H1 (cell line): ENCODE measurements at regions not wholly inside any gene's neighbourhood (a gene's known extent, or its start where the extent isn't known, plus 50 kb on each side); places are given as distances from the start of the nearest gene placed in this dataset.

Experiments used
- CTCF ChIA-PET: fragments of 300-600 bp; sonication (Branson Sonifier 250); formaldehyde crosslinking; loops from one replicate; lab custom pipeline; 2021; ENCODE audit not compliant: partially characterized antibody; lab: Charles Lee
- POLR2A ChIA-PET: fragments of 300-600 bp; sonication (Branson Sonifier 250); formaldehyde crosslinking; loops from one replicate; lab custom pipeline; 2021; ENCODE audit warnings: inconsistent platforms; ENCODE audit not compliant: partially characterized antibody; lab: Charles Lee
- DNase-seq, 2 experiments: peaks; one replicate each; pipeline versions ENCODE4 v3.0.0 to v3.0.0-alpha.2; 2010 to 2022; ENCODE audit warnings: low spot score in 2 of 2, low read depth in 1 of 2, mixed read lengths in 1 of 2
- FAIRE-seq: peaks from 2 replicates; lab custom pipeline; 2011; peaks lifted over from hg19 to GRCh38; lab: Jason Lieb, UNC
- H2AFZ ChIP-seq: 2 replicates; pipeline ENCODE4 v1.8.1; 2012; ENCODE audit warnings: low read length, inconsistent platforms
- H2AK5ac ChIP-seq: 2 replicates; pipeline ENCODE4 v1.6.1; 2013; ENCODE audit warnings: low read depth, low read length
- H2BK120ac ChIP-seq: replicated peaks from 2 replicates; pipeline ENCODE3; 2013; ENCODE audit warnings: low read depth, low read length, inconsistent platforms
- H2BK12ac ChIP-seq: 2 replicates; pipeline ENCODE4 v1.6.1; 2013; ENCODE audit warnings: low read depth, low read length
- H2BK15ac ChIP-seq: 2 replicates; pipeline ENCODE4 v1.6.1; 2013; ENCODE audit warnings: low read length
- H2BK20ac ChIP-seq: 2 replicates; pipeline ENCODE4 v1.6.1; 2013; ENCODE audit warnings: low read length
- H2BK5ac ChIP-seq: 2 replicates; pipeline ENCODE4 v1.6.1; 2013; ENCODE audit warnings: low read depth, low read length
- H3K14ac ChIP-seq: 2 replicates; pipeline ENCODE4 v1.6.1; 2013; ENCODE audit warnings: inconsistent platforms; ENCODE audit not compliant: insufficient read length
- H3K18ac ChIP-seq: 2 replicates; pipeline ENCODE4 v1.6.1; 2013; ENCODE audit warnings: low read length; ENCODE audit errors: extremely low read depth
- H3K23ac ChIP-seq: 2 replicates; pipeline ENCODE4 v1.6.1; 2013; ENCODE audit warnings: inconsistent platforms; ENCODE audit not compliant: insufficient read length
- H3K23me2 ChIP-seq: 2 replicates; pipeline ENCODE4 v1.6.1; 2013; ENCODE audit warnings: low read depth, low read length
- H3K27ac ChIP-seq: 2 replicates; pipeline ENCODE4 v1.6.1; 2011; ENCODE audit warnings: low read depth, low read length, inconsistent platforms
- H3K27me3 ChIP-seq, 4 experiments: replicated peaks in 1 of 4; 1 replicate in 1 of 4; 2 replicates in 3 of 4; pipeline versions ENCODE4 v1.6.1 to v1.8.1; 2011 to 2013; ENCODE audit warnings: low read length in 3 of 4, mild to moderate bottlenecking in 3 of 4, inconsistent platforms in 2 of 4, mixed read lengths in 2 of 4, moderate library complexity in 1 of 4; ENCODE audit not compliant: control insufficient read depth in 3 of 4, insufficient read depth in 3 of 4; ENCODE audit errors: extremely low read depth in 1 of 4
- H3K36me3 ChIP-seq, 4 experiments: 2 replicates each; pipeline versions ENCODE4 v1.6.1 to v1.8.1; 2011 to 2013; ENCODE audit warnings: mild to moderate bottlenecking in 4 of 4, low read length in 3 of 4, moderate library complexity in 2 of 4, control low read depth in 1 of 4, inconsistent platforms in 1 of 4; ENCODE audit not compliant: insufficient read depth in 4 of 4, control insufficient read depth in 2 of 4
- H3K4ac ChIP-seq: replicated peaks from 2 replicates; pipeline ENCODE3; 2013; ENCODE audit warnings: low read length, low read depth, mixed read lengths, inconsistent platforms; ENCODE audit not compliant: insufficient read length
- H3K4me1 ChIP-seq, 4 experiments: replicated peaks in 1 of 4; 1 replicate in 1 of 4; 2 replicates in 3 of 4; pipeline versions ENCODE4 v1.6.1 to v1.8.1; 2011 to 2013; ENCODE audit warnings: low read length in 3 of 4, inconsistent platforms in 2 of 4, mixed read lengths in 1 of 4; ENCODE audit not compliant: insufficient read depth in 4 of 4, control insufficient read depth in 3 of 4
- H3K4me2 ChIP-seq, 2 experiments: 2 replicates each; pipeline versions ENCODE4 v1.6.1 to v1.8.1; 2011 to 2013; ENCODE audit warnings: low read depth in 2 of 2, low read length in 2 of 2, control low read depth in 1 of 2, inconsistent platforms in 1 of 2, mild to moderate bottlenecking in 1 of 2; ENCODE audit not compliant: insufficient read depth in 1 of 2
- H3K4me3 ChIP-seq, 4 experiments: fragments of 200-600, 300-600 bp in 1 of 4; sonication (generic), shearing (Covaris generic), sonication (Bioruptor Twin) in 1 of 4; 2 replicates each; pipeline versions ENCODE4 v1.5.1 to v1.8.1; 2011 to 2016; ENCODE audit warnings: low read length in 4 of 4, low read depth in 3 of 4, control low read depth in 2 of 4, inconsistent platforms in 2 of 4, mild to moderate bottlenecking in 2 of 4, mixed read lengths in 1 of 4, moderate library complexity in 1 of 4; ENCODE audit not compliant: insufficient read depth in 2 of 4; ENCODE audit errors: extremely low read depth in 1 of 4
- H3K56ac ChIP-seq: replicated peaks from 2 replicates; pipeline ENCODE3; 2013; ENCODE audit warnings: low read depth, mild to moderate bottlenecking, mixed read lengths, low read length, inconsistent platforms; ENCODE audit not compliant: insufficient read length
- H3K79me1 ChIP-seq: 2 replicates; pipeline ENCODE4 v1.6.1; 2013; ENCODE audit warnings: low read depth, low read length, control low read depth
- H3K79me2 ChIP-seq, 2 experiments: 2 replicates each; pipeline versions ENCODE4 v1.6.1 to v1.8.1; 2012 to 2013; ENCODE audit warnings: low read length in 2 of 2, mild to moderate bottlenecking in 2 of 2, inconsistent platforms in 1 of 2; ENCODE audit not compliant: insufficient read depth in 2 of 2, control insufficient read depth in 1 of 2
- H3K9ac ChIP-seq, 4 experiments: replicated peaks in 1 of 4; 1 replicate in 1 of 4; 2 replicates in 3 of 4; pipeline versions ENCODE4 v1.6.1 to v1.8.1; 2011 to 2013; ENCODE audit warnings: low read depth in 3 of 4, low read length in 3 of 4, control low read depth in 2 of 4, mild to moderate bottlenecking in 2 of 4, moderate library complexity in 2 of 4, inconsistent platforms in 1 of 4; ENCODE audit errors: extremely low read depth in 1 of 4
- H3K9me3 ChIP-seq, 2 experiments: 2 replicates each; pipeline versions ENCODE4 v1.6.1 to v1.8.1; 2012 to 2013; ENCODE audit warnings: mild to moderate bottlenecking in 2 of 2, moderate library complexity in 2 of 2, control low read depth in 1 of 2, inconsistent platforms in 1 of 2, low read depth in 1 of 2, low read length in 1 of 2, mixed read lengths in 1 of 2; ENCODE audit not compliant: insufficient read depth in 2 of 2
- H4K20me1 ChIP-seq, 2 experiments: replicated peaks in 1 of 2; 2 replicates each; pipeline versions ENCODE3 to v1.8.1; 2011 to 2013; ENCODE audit warnings: inconsistent platforms in 2 of 2, low read length in 2 of 2, mild to moderate bottlenecking in 1 of 2; ENCODE audit not compliant: insufficient read depth in 2 of 2, control insufficient read depth in 1 of 2
- H4K5ac ChIP-seq: 2 replicates; pipeline ENCODE4 v1.6.1; 2013; ENCODE audit warnings: low read length, low read depth, mixed read lengths, inconsistent platforms; ENCODE audit not compliant: insufficient read length
- H4K8ac ChIP-seq: 2 replicates; pipeline ENCODE4 v1.8.0; 2013; ENCODE audit warnings: mild to moderate bottlenecking, moderate library complexity, low read length, inconsistent platforms; ENCODE audit not compliant: insufficient read depth; ENCODE audit errors: extremely low read depth
- H4K91ac ChIP-seq: replicated peaks from 2 replicates; pipeline ENCODE3; 2013; ENCODE audit warnings: low read length, mixed read lengths, inconsistent platforms; ENCODE audit not compliant: insufficient read length
- BRCA1 ChIP-seq: IDR thresholded peaks from 2 replicates; pipeline ENCODE4 v1.6.1; 2012; ENCODE audit warnings: low read depth, low read length, improper control_type of control experiment
- CEBPB ChIP-seq: IDR thresholded peaks from 2 replicates; pipeline ENCODE4 v1.6.1; 2012; ENCODE audit warnings: low read depth, low read length
- CHD1 ChIP-seq: IDR thresholded peaks from 2 replicates; pipeline ENCODE4 v1.6.1; 2012; ENCODE audit warnings: low read depth, low read length, improper control_type of control experiment
- EP300 ChIP-seq, 2 experiments: IDR thresholded peaks; 1 replicate in 1 of 2; 2 replicates in 1 of 2; pipeline ENCODE4 v1.6.1; 2011 to 2012; ENCODE audit warnings: low read depth in 2 of 2, low read length in 2 of 2, mild to moderate bottlenecking in 2 of 2, borderline replicate concordance in 1 of 2, inconsistent platforms in 1 of 2, moderate library complexity in 1 of 2
- KDM5A ChIP-seq: fragments of 200-600 bp; IDR thresholded peaks from 2 replicates; pipeline ENCODE4 v1.7.1; 2012; ENCODE audit warnings: mild to moderate bottlenecking, low read length, inconsistent platforms, mixed read lengths
- MAFK ChIP-seq: IDR thresholded peaks from 2 replicates; pipeline ENCODE4 v1.6.1; 2012; ENCODE audit warnings: low read depth, mild to moderate bottlenecking, improper control_type of control experiment, low read length
- POU5F1 ChIP-seq: IDR thresholded peaks from 2 replicates; pipeline ENCODE4 v1.6.1; 2011; ENCODE audit warnings: low read depth, mild to moderate bottlenecking, low read length, moderate library complexity
- SIX5 ChIP-seq: IDR thresholded peaks from 2 replicates; pipeline ENCODE4 v1.6.1; 2011; ENCODE audit warnings: mild to moderate bottlenecking, low read depth, low read length
- SP4 ChIP-seq: IDR thresholded peaks from 2 replicates; pipeline ENCODE4 v1.6.1; 2012; ENCODE audit warnings: low read length, inconsistent platforms
- SUZ12 ChIP-seq: fragments of 200-600 bp; sonication (generic); IDR thresholded peaks from 2 replicates; pipeline ENCODE4 v1.6.1; 2012; ENCODE audit warnings: mild to moderate bottlenecking, inconsistent platforms, low read length, moderate library complexity, mixed read lengths
- TAF1 ChIP-seq: IDR thresholded peaks from 2 replicates; pipeline ENCODE4 v1.6.1; 2011; ENCODE audit warnings: mild to moderate bottlenecking, low read depth, low read length
- TCF12 ChIP-seq: IDR thresholded peaks from 2 replicates; pipeline ENCODE4 v1.6.1; 2011; ENCODE audit warnings: low read depth, mild to moderate bottlenecking, low read length
- TEAD4 ChIP-seq: IDR thresholded peaks from 2 replicates; pipeline ENCODE4 v1.6.1; 2012; ENCODE audit warnings: low read depth, low read length, inconsistent platforms, mixed read lengths
- YY1 ChIP-seq: IDR thresholded peaks from 2 replicates; pipeline ENCODE4 v1.6.1; 2011; ENCODE audit warnings: low read depth, mild to moderate bottlenecking, low read length
- WGBS, 2 experiments: shearing (Covaris generic) in 1 of 2; methylation state at CpG; one replicate each; pipeline versions ENCODE4 v1.1.6 to v1.1.7; 2013 to 2015; ENCODE audit warnings: low lambda C conversion rate in 2 of 2, mixed read lengths in 2 of 2, inconsistent platforms in 1 of 2, low coverage in 1 of 2, missing lambda C conversion rate in 1 of 2; ENCODE audit not compliant: insufficient replicate concordance in 2 of 2, insufficient coverage in 1 of 2, insufficient read length in 1 of 2; ENCODE audit errors: extremely low coverage in 1 of 2, missing lambda C conversion rate in 1 of 2; 5-methylcytosine and 5-hydroxymethylcytosine counted together

DNA sequence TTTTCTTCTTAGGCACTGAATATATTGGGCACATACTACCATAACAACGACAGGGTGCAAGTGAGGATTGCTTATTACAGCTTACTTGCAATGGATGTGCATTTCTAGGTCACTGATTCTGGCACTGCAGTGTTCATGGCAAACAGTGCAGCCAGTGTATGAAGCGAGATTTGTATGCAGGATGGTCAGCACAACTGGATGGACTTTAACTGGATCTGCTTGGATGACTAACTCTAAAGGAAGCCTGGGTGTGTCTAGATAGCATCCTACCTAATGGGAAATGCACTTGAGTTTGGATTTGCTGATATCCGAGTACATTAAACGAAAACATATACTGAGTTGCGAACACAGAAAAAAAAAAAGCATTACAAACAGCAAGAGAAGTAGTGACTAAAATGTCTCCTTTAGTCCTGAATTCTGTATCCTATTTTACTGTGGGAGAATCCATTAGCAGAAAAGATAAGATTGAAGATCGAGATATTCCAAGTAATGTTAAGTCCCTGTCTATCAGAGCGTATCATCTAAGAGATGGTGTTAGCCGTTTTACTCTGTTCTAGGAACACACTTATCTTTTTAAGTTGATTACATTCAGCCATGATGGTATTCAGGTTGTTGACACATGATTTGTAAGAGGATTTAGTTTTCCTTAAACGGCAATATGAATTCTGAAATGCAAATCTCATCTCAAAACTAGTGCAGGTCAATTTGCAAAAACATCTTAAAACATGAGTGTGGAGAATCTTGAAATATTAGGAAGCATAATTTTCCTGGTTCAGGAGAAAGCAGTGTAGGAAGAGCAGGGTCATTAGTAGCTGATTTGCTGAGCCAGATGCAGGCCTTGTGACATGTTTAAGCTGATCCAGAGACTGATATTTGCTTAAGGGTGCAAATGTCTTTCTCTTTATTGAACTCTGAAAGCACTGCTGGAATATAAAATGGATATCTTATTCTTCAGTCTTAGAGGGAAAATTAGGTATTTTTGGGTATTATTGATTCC, 142.6 kb upstream of the CPHXL start:
- WGBS, 2 experiments: 81% methylated on average over 9 of the region's 9 CpGs; no CpG with 5 or more reads in 1 of the 2 experiments
- TF ChIP-seq SP4 (no peak), TEAD4 (no peak), TCF12 (no peak), EP300 (IDR thresholded peaks at IDR 0.05; ENCODE audit: borderline replicate concordance in 1 of 2, low read depth in 2 of 2, low read length in 2 of 2) (no peak), SIX5 (no peak), CEBPB (no peak), SUZ12 (no peak), TAF1 (no peak), BRCA1 (no peak), POU5F1 (no peak), YY1 (no peak), KDM5A (no peak), CHD1 (no peak), MAFK (no peak)

More for the DNA sequence above, 142.6 kb upstream of the CPHXL start:
- Histone ChIP-seq H3K27ac (no peak overlapping the region), H2BK15ac (no peak overlapping the region), H3K27me3 (no peaks in the 10 kb centered on the region), H3K56ac (no peak overlapping the region), H2AFZ (no peak overlapping the region), H2BK12ac (no peak overlapping the region), H3K9ac (no peak overlapping the region), H3K36me3 (no peaks in the 10 kb centered on the region), H3K14ac (no peak overlapping the region), H3K4me2 (no peak overlapping the region), H3K4me3 (no peak overlapping the region), H2BK5ac (no peak overlapping the region), H2BK120ac (no peak overlapping the region), H3K4ac (no peak overlapping the region), H2AK5ac (no peak overlapping the region), H3K79me1 (no peaks in the 10 kb centered on the region), H3K23ac (no peak overlapping the region), H3K4me1 (no peaks in the 10 kb centered on the region), H3K18ac (no peak overlapping the region), H4K91ac (no peak overlapping the region), H3K23me2 (no peaks in the 10 kb centered on the region), H2BK20ac (no peak overlapping the region), H4K8ac (no peak overlapping the region), H4K20me1 (no peaks in the 10 kb centered on the region), H4K5ac (no peak overlapping the region), H3K9me3 (no peaks in the 10 kb centered on the region), H3K79me2 (no peaks in the 10 kb centered on the region)
- DNase-seq (no peak), FAIRE-seq (no peak)
- ChIA-PET POLR2A (no interaction called here), CTCF (no interaction called here)
